ENCODE measurements at regions not wholly inside any gene's neighbourhood (a gene's known extent, or its start where the extent isn't known, plus 50 kb on each side); places are given as distances from the start of the nearest gene placed in this dataset.
A peak's percentile ranks its signal among the peaks of the same experiment; 100 is the strongest.

GRCh38 chr10:25707976-25708671, 225.9 kb upstream of the MYO3A start:
- H3K36me3 ChIP-seq = no peaks in the 10 kb centered on the region
- intact Hi-C loops (cut with DNase I; ENCODE audit: low total_unique reads) = no loop called here
- no peaks in the 10 kb centered on the region for H3K9me3 ChIP-seq
- H3K27ac ChIP-seq = no peak overlapping the region
- H3K27me3 ChIP-seq = peaks cover 0 to 4% (median 0%) of the 10 kb centered on the region in 3 donors
- WGBS, 5 donors = 81 to 84% (median 82%) methylated on average over 8 of the region's 8 CpGs
- DNase-seq = no peak
- TF ChIP-seq CTCF (IDR thresholded peaks at IDR 0.05) (no peak), POLR2A (IDR thresholded peaks at IDR 0.05) (no peak), POLR2AphosphoS5 (IDR thresholded peaks at IDR 0.05) (no peak), EP300 (IDR thresholded peaks at IDR 0.05) (no peak)
- no peak overlapping the region for H3K4me3 ChIP-seq
- H3K4me1 ChIP-seq = no peaks in the 10 kb centered on the region

GRCh38 chr10:25713894-25714240, 220.2 kb upstream of the MYO3A start:
- no peak for DNase-seq
- Histone ChIP-seq H3K4me1 (no peaks in the 10 kb centered on the region), H3K27ac (no peak overlapping the region), H3K36me3 (no peaks in the 10 kb centered on the region), H3K27me3 (peaks cover 0 to 4% (median 0%) of the 10 kb centered on the region in 3 donors), H3K4me3 (no peak overlapping the region), H3K9me3 (no peaks in the 10 kb centered on the region)
- intact Hi-C loops (cut with DNase I; ENCODE audit: low total_unique reads) = no loop called here
- WGBS, 5 donors = 76 to 83% (median 80%) methylated on average over 3 of the region's 3 CpGs
- TF ChIP-seq POLR2A (IDR thresholded peaks at IDR 0.05) (no peak), CTCF (IDR thresholded peaks at IDR 0.05) (no peak)

- Histone ChIP-seq H3K27ac (no peak overlapping the region), H3K9me3 (no peaks in the 10 kb centered on the region), H3K27me3 (no peaks in the 10 kb centered on the region), H3K36me3 (no peaks in the 10 kb centered on the region), H3K4me3 (no peak overlapping the region), H3K4me1 (no peaks in the 10 kb centered on the region)
- intact Hi-C loops (cut with DNase I; ENCODE audit: low total_unique reads) = no loop called here
- TF ChIP-seq EP300 (IDR thresholded peaks at IDR 0.05) (no peak), POLR2AphosphoS5 (IDR thresholded peaks at IDR 0.05) (no peak), CTCF (IDR thresholded peaks at IDR 0.05) (no peak), POLR2A (IDR thresholded peaks at IDR 0.05) (no peak)
- DNase-seq = no peak
- WGBS, 5 donors = 68 to 100% (median 84%) methylated on average over 1 of the region's 1 CpG
These were observed 209.8 kb upstream of the MYO3A start for GRCh38 chr10:25724241-25724640.

- intact Hi-C loops (cut with DNase I; ENCODE audit: low total_unique reads) = no loop called here
- TF ChIP-seq POLR2A (IDR thresholded peaks at IDR 0.05) (no peak), CTCF (IDR thresholded peaks at IDR 0.05) (peak in 4 of 7 experiments; percentile 36 to 57 (median 46))
- no peaks in the 10 kb centered on the region for H3K36me3 ChIP-seq
- H3K27ac ChIP-seq = no peak overlapping the region
- no peaks in the 10 kb centered on the region for H3K27me3 ChIP-seq
- DNase-seq = peak in 1 of 2 donors; percentile 81
- no peaks in the 10 kb centered on the region for H3K4me1 ChIP-seq
- WGBS, 5 donors = 5 to 8% (median 6%) methylated on average over 6 of the region's 6 CpGs
- no peaks in the 10 kb centered on the region for H3K9me3 ChIP-seq
- no peak overlapping the region for H3K4me3 ChIP-seq
These were observed 207.9 kb upstream of the MYO3A start for GRCh38 chr10:25725917-25726716.

Measured in stomach (tissue), 8 donors.